ENCODE measurements at regions not wholly inside any gene's neighbourhood (a gene's known extent, or its start where the extent isn't known, plus 50 kb on each side); places are given as distances from the start of the nearest gene placed in this dataset.

DNA sequence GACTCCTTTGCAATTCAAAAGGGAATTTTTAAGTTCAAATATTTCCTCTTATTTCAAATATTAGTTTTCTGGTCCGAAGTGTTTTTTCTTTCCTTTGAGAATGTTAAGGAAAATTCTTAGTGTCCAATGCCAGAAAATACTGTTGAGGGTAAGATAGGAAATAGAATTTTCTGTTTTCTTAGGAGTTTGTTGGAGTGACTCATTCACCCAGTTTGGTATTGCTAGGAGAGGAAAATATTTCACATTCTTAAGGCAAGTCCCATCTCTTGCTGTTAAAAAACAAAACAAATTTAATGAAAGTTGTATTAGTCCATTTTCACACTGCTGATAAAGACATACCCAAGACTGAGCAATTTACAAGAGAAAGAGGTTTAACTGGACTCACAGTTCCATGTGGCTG lies 349.2 kb upstream of the ADAMTSL1 start:
- TF ChIP-seq, protein P1, sequence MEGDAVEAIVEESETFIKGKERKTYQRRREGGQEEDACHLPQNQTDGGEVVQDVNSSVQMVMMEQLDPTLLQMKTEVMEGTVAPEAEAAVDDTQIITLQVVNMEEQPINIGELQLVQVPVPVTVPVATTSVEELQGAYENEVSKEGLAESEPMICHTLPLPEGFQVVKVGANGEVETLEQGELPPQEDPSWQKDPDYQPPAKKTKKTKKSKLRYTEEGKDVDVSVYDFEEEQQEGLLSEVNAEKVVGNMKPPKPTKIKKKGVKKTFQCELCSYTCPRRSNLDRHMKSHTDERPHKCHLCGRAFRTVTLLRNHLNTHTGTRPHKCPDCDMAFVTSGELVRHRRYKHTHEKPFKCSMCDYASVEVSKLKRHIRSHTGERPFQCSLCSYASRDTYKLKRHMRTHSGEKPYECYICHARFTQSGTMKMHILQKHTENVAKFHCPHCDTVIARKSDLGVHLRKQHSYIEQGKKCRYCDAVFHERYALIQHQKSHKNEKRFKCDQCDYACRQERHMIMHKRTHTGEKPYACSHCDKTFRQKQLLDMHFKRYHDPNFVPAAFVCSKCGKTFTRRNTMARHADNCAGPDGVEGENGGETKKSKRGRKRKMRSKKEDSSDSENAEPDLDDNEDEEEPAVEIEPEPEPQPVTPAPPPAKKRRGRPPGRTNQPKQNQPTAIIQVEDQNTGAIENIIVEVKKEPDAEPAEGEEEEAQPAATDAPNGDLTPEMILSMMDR (conservative IDR thresholded peaks at IDR 0.05; ENCODE audit: low read depth, low read length), result no peak
- DNase-seq (ENCODE audit: low read depth), result no peak

DNA sequence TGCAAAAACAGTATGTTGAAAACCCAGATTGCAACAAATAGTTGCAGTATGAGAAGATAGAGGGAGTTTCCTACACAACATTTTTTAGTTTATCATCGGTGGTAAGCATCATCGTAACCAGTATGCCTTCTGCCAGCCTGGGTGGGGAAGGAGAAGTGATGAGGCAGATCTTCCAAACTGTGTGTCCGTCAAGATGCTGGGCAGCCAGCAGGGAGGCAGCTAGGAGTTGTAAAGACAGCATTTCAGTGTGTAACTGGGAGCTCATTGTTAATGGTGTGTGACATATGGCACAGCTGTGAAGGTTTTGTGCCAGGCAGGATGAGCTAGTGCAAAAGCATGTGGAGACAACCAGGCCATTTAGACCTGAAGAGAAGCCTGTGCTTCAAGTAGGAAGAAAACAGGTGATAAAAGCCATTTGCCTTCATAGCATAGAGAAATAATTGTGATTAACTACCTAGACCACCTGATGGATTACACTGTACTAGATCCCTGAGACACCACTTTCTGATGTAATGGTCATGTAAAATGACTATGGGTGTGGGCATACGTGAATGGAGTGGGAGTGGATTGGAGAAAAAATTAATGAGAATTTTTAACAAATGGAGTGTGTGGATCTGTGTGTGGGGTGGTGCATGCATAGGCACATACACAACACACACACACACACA lies 347.0 kb upstream of the ADAMTSL1 start:
- DNase-seq (ENCODE audit: low read depth), result no peak
- H3K4me3 ChIP-seq (ENCODE audit: low read depth, low read length), result no peak overlapping the region
- TF ChIP-seq, protein P1 (conservative IDR thresholded peaks at IDR 0.05; ENCODE audit: low read depth, low read length), result no peak

More for the DNA sequence above, 349.2 kb upstream of the ADAMTSL1 start:
- H3K4me3 ChIP-seq (ENCODE audit: low read depth, low read length), result no peak overlapping the region

DNA sequence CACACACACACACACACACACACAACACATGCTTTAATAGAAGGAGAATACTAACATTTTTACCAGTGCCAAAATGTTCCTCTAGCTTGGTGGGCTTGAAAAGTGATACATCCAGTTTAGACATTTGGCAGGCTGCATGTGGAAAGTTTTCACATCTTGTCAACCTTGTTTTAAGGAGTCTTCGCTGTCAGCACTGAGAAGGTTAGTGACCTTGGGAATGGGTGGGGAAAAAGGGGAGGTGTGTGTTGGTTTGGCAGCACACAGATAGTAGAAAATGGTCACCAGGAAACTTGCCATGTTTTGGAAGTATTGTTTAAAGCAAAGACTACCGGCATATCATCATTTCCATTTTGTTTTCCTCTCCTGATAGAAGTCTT lies 346.5 kb upstream of the ADAMTSL1 start:
- no peak overlapping the region for H3K4me3 ChIP-seq (ENCODE audit: low read depth, low read length)
- TF ChIP-seq, protein P1 (conservative IDR thresholded peaks at IDR 0.05; ENCODE audit: low read depth, low read length), result no peak
- no peak for DNase-seq (ENCODE audit: low read depth)

DNA sequence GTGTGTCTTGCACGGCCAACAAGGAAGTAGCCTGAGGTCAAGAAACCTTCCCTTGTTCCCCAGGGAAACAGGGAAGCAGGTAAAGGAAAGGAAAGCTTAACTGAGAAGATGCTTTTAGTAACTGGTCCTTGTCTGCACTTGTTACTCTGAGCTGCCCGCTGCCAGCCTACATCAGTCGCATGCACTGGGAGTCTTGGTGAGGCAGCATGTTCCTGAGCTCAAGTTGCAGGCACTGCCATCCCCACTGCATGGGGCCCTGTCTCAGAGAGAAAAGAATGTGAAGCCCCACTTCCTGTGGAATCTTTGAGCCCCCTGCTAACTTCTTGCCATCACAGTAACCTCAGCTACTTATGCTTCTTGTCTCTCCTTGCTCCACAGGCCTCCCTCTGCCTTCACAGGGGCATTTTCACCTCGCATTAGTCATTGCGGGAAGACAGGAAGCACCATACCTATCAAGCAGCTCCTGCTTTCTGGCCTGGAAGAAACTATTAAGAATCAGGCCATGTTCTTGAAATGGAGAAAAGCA lies 344.1 kb upstream of the ADAMTSL1 start:
- DNase-seq (ENCODE audit: low read depth), result no peak
- TF ChIP-seq, protein P1 (conservative IDR thresholded peaks at IDR 0.05; ENCODE audit: low read depth, low read length), result no peak
- no peak overlapping the region for H3K4me3 ChIP-seq (ENCODE audit: low read depth, low read length)

DNA sequence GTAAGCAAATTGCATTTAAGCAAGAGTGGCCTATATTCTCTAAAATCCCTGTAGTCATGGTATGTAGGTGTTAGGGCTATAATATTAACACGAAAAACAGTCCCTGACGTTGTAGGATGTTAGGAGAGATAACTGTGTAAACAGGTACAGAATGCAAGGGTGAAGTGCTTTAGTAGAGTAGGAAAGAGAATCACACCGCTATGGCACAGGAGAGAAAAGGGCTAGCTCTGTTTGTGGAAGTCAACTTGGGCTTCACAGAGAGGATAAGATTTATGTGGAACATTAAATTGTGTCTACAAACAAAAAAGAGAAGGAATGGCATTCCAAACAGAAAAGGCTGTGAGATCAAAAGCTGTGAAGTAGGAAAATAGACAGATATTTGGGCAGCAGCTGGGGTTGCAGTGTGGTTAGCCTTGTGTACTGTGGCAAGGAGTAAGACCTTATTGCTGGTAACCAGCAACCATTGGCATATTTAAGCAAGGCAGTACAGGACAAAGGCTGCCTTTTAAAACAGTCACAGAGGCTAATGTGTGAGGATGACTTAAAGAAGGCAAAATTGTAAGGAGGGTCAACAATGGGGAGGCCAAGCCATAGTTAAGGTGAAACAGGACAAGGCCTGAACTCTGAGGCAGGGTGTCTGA lies 337.5 kb upstream of the ADAMTSL1 start:
- no peak overlapping the region for H3K4me3 ChIP-seq (ENCODE audit: low read depth, low read length)
- no peak for DNase-seq (ENCODE audit: low read depth)
- TF ChIP-seq, protein P1 (conservative IDR thresholded peaks at IDR 0.05; ENCODE audit: low read depth, low read length), result no peak

DNA sequence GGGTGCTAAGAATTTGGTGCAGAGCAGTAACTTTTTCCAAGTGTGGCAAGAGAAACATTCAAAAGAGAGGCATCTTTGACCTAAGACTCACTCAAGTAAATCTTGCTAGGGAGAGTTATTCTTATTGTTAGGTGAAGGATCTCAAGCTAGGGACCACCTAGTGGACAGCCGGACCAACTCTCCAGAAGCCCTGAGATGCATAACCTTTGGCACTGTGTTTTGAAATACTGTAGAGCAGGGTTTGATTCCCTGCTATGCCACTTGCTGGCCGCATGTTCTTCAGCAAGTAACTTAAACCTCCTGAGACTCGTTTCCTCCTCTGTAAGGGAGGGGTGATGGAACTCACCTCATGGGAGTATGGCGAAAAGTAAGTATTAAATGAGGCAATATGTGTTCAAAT lies 336.1 kb upstream of the ADAMTSL1 start:
- H3K4me3 ChIP-seq (ENCODE audit: low read depth, low read length), result no peak overlapping the region
- no peak for DNase-seq (ENCODE audit: low read depth)
- TF ChIP-seq, protein P1 (conservative IDR thresholded peaks at IDR 0.05; ENCODE audit: low read depth, low read length), result no peak

Data from epithelial cell of proximal tubule (primary cell).